Vagina (tissue), 2 donors: ENCODE measurements at regions not wholly inside any gene's neighbourhood (a gene's known extent, or its start where the extent isn't known, plus 50 kb on each side); places are given as distances from the start of the nearest gene placed in this dataset.

Experiments
- POLR2A ChIP-seq, 2 donors: fragments of 450-650 bp; IDR thresholded peaks; one replicate each; pipeline ENCODE4 v1.6.1; 2017; ENCODE audit warnings: antibody characterized with exemption in 2 of 2, mild to moderate bottlenecking in 2 of 2, moderate library complexity in 2 of 2
- POLR2AphosphoS5 ChIP-seq, 2 donors: sonication (generic); formaldehyde crosslinking; IDR thresholded peaks; one replicate each; pipeline ENCODE4 v1.9.0; 2017; ENCODE audit warnings: antibody characterized with exemption in 2 of 2, mild to moderate bottlenecking in 2 of 2, low read depth in 1 of 2; ENCODE audit not compliant: insufficient read depth in 1 of 2
- TF ChIP-seq, protein P1 (sequence below), 3 experiments: fragments of 450-650 bp in 2 of 3; fragments of 200-600 bp in 1 of 3; sonication (generic) in 1 of 3; IDR thresholded peaks; one replicate each; pipeline ENCODE4 v1.5.1; 2017 to 2019; ENCODE audit warnings: antibody characterized with exemption in 3 of 3, mild to moderate bottlenecking in 2 of 3, moderate library complexity in 2 of 3

DNA sequence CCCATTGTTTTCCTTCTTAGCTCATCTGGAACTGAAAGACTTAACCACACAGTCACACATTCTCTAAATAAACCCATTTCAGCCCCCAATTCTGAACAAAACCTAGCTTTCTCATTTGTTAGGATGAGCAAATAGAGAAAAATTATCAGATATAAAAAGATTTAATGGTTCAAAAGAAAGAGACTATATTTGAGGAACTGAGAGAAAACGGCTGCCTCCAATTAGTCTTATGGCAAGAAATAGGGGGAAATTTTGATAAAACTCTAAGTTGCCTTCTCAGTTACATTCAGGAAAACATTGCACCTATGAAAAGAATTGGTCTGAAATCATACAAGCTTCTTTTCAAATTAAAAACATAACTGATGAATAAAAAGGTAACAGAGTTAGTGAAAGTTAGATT is 63.7 kb upstream of the ALDH1B1 start:
- no peak for TF ChIP-seq POLR2A (IDR thresholded peaks at IDR 0.05)
- TF ChIP-seq, protein P1, sequence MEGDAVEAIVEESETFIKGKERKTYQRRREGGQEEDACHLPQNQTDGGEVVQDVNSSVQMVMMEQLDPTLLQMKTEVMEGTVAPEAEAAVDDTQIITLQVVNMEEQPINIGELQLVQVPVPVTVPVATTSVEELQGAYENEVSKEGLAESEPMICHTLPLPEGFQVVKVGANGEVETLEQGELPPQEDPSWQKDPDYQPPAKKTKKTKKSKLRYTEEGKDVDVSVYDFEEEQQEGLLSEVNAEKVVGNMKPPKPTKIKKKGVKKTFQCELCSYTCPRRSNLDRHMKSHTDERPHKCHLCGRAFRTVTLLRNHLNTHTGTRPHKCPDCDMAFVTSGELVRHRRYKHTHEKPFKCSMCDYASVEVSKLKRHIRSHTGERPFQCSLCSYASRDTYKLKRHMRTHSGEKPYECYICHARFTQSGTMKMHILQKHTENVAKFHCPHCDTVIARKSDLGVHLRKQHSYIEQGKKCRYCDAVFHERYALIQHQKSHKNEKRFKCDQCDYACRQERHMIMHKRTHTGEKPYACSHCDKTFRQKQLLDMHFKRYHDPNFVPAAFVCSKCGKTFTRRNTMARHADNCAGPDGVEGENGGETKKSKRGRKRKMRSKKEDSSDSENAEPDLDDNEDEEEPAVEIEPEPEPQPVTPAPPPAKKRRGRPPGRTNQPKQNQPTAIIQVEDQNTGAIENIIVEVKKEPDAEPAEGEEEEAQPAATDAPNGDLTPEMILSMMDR (IDR thresholded peaks at IDR 0.05), result no peak
- no peak for TF ChIP-seq POLR2AphosphoS5 (IDR thresholded peaks at IDR 0.05; ENCODE audit: insufficient read depth in 1 of 2, low read depth in 1 of 2)
